GM12878 (cell line): ENCODE measurements at regions not wholly inside any gene's neighbourhood (a gene's known extent, or its start where the extent isn't known, plus 50 kb on each side); places are given as distances from the start of the nearest gene placed in this dataset.

Experiments
- ATAC-seq: fragments of 200-7000 bp; cut with Tn5 transposase; 3 replicates; pipeline ENCODE4 v1.9.1; 2020; ENCODE audit warnings: mild to moderate bottlenecking, moderate library complexity
- BruUV-seq: library from RNA; stranded (reverse); fragments of 400-500 nt; replicated peaks from 2 replicates; lab custom pipeline; 2021; lab: Mats Ljungman, UMichigan
- CTCF ChIA-PET: fragments of 300-600 bp; sonication (Branson Sonifier 250); formaldehyde crosslinking; extraction: SDS; loops from one replicate; lab custom pipeline; 2021; ENCODE audit warnings: inconsistent platforms; lab: Yijun Ruan, JAX
- POLR2A ChIA-PET: fragments of 350-600 bp; formaldehyde crosslinking; extraction: SDS; loops from one replicate; lab custom pipeline; 2021; ENCODE audit warnings: inconsistent platforms; lab: Charles Lee
- RAD21 ChIA-PET: fragments of 300-600 bp; sonication (Branson Sonifier 250); formaldehyde crosslinking; loops from one replicate; lab custom pipeline; 2023; ENCODE audit warnings: antibody characterized with exemption; ENCODE audit not compliant: unreplicated experiment; lab: Charles Lee
- SMC1A ChIA-PET: fragments of 300-600 bp; sonication (Branson Sonifier 250); formaldehyde crosslinking; loops from one replicate; lab custom pipeline; 2023; ENCODE audit not compliant: unreplicated experiment, uncharacterized antibody; lab: Charles Lee
- DNase-seq: peaks from one replicate; pipeline ENCODE4 v3.0.0-alpha.2; 2011; ENCODE audit warnings: low read depth, low spot score
- FAIRE-seq: peaks from 3 replicates; lab custom pipeline; 2011; peaks lifted over from hg19 to GRCh38; lab: Jason Lieb, UNC
- H2AFZ ChIP-seq: 2 replicates; pipeline ENCODE4 v1.6.0; 2011; ENCODE audit warnings: low read depth, low read length, control low read depth; ENCODE audit not compliant: control insufficient read depth
- H3K27ac ChIP-seq: 2 replicates; pipeline ENCODE4 v1.5.1; 2011; ENCODE audit warnings: control low read depth; ENCODE audit not compliant: control insufficient read depth, insufficient read depth
- H3K27me3 ChIP-seq, 2 experiments: replicated peaks in 1 of 2; 2 replicates each; pipeline versions ENCODE4 v1.6.0 to v1.6.1; 2011; ENCODE audit warnings: low read length in 1 of 2; ENCODE audit not compliant: control insufficient read depth in 2 of 2, insufficient read depth in 2 of 2
- H3K36me3 ChIP-seq, 2 experiments: 2 replicates each; pipeline ENCODE4 v1.5.1; 2011; ENCODE audit warnings: low read length in 1 of 2; ENCODE audit not compliant: control insufficient read depth in 2 of 2, insufficient read depth in 2 of 2
- H3K4me1 ChIP-seq: 2 replicates; pipeline ENCODE4 v1.6.1; 2011; ENCODE audit warnings: mild to moderate bottlenecking, low read length, moderate library complexity, mixed read lengths; ENCODE audit not compliant: control insufficient read depth, insufficient read depth
- H3K4me2 ChIP-seq: 2 replicates; pipeline ENCODE4 v1.6.0; 2011; ENCODE audit warnings: control low read depth; ENCODE audit not compliant: control insufficient read depth, insufficient read depth
- H3K4me3 ChIP-seq: fragments of 200-600 bp; sonication (generic); 2 replicates; pipeline ENCODE4 v1.5.1; 2016
- H3K79me2 ChIP-seq: 2 replicates; pipeline ENCODE4 v1.6.0; 2011; ENCODE audit warnings: low read length; ENCODE audit not compliant: control insufficient read depth, insufficient read depth
- H3K9ac ChIP-seq: 2 replicates; pipeline ENCODE4 v1.8.0; 2011; ENCODE audit warnings: low read length, control low read depth, mixed read lengths; ENCODE audit not compliant: control insufficient read depth, insufficient read depth
- H3K9me3 ChIP-seq: replicated peaks from 3 replicates; pipeline ENCODE4 v1.5.1; 2011; ENCODE audit warnings: mild to moderate bottlenecking, low read length; ENCODE audit not compliant: control insufficient read depth, insufficient read depth
- H4K20me1 ChIP-seq: 2 replicates; pipeline ENCODE4 v1.6.0; 2011; ENCODE audit not compliant: control insufficient read depth, insufficient read depth
- CHD4 ChIP-seq: fragments of 200-600 bp; sonication (generic); IDR thresholded peaks from 2 replicates; pipeline ENCODE4 v1.6.1; 2016; ENCODE audit warnings: mild to moderate bottlenecking
- HSF1 ChIP-seq: fragments of 150-350 bp; IDR thresholded peaks from 2 replicates; pipeline ENCODE4 v1.6.1; 2014; ENCODE audit warnings: mild to moderate bottlenecking, low read depth, low read length
- MXI1 ChIP-seq: fragments of 150-350 bp; IDR thresholded peaks from 2 replicates; pipeline ENCODE4 v1.6.1; 2011; ENCODE audit warnings: low read depth, mild to moderate bottlenecking, inconsistent platforms, low read length, improper control_type of control experiment
- RFX5 ChIP-seq: IDR thresholded peaks from 2 replicates; pipeline ENCODE4 v1.6.1; 2011; ENCODE audit warnings: low read depth, low read length, improper control_type of control experiment
- SUZ12 ChIP-seq: fragments of 200-600 bp; sonication (generic); IDR thresholded peaks from one replicate; pipeline ENCODE4 v1.6.1; 2018; ENCODE audit warnings: antibody characterized with exemption, mild to moderate bottlenecking; ENCODE audit not compliant: unreplicated experiment
- ZSCAN29 ChIP-seq: fragments of 450-650 bp; IDR thresholded peaks from 2 replicates; pipeline ENCODE4 v1.6.1; 2017; ENCODE audit warnings: mild to moderate bottlenecking, moderate library complexity
- ZZZ3 ChIP-seq: IDR thresholded peaks from 2 replicates; pipeline ENCODE4 v1.6.1; 2011; ENCODE audit warnings: low read depth; ENCODE audit not compliant: control insufficient read depth, insufficient read length
- WGBS: methylation state at CpG from one replicate; pipeline ENCODE4 v1.1.6; 2016; ENCODE audit warnings: low lambda C conversion rate; ENCODE audit not compliant: insufficient replicate concordance, insufficient coverage; ENCODE audit errors: missing lambda C conversion rate; 5-methylcytosine and 5-hydroxymethylcytosine counted together
- in situ Hi-C: fragments of 300-500 bp; cut with MboI; formaldehyde crosslinking; loops from 9 replicates; pipeline ENCODE4 v1.14.3; 2018; ENCODE audit warnings: mixed read lengths
- intact Hi-C: fragments of 100-400 bp; cut with micrococcal nuclease; formaldehyde crosslinking; loops from one replicate; pipeline ENCODE4 v1.14.2; 2022; ENCODE audit not compliant: unreplicated experiment
- TF ChIP-seq, protein P1 (sequence below): IDR thresholded peaks from 2 replicates; pipeline ENCODE4 v1.6.1; 2011; ENCODE audit warnings: borderline replicate concordance, low read depth, mild to moderate bottlenecking, moderate library complexity, mixed read lengths, low read length; ENCODE audit not compliant: insufficient read depth; ENCODE audit errors: extremely low read length

DNA sequence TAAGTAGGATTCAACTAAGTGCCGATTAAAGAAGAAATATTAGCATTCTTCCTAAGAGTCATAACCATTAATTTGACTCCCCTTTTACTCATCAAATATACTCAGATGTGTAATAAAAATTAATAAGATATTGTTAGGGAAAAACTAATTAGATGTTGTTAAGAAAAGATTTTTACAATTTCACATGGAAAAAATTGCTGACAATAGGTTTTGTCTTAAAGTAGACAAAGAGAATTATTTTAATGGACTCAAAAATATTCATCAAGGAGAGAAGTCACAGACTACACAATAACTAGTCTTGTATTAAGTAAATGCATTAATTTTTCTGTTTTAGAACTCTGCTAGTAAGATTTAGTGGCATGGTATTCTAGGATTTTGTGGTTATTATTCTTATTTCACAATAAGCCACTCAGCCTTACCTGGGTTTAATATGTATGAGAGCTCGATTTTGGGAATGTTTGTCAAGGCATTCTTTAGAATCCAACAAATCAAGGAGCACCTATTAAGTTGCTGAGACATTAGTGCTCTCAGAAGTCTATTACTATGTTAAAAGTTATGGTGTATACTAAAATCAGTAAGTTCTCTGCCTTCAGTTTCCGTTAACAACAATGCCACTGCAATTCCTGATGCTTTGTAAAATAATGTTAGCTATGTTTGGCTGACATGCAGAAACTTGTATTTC lies 110.2 kb upstream of the UGT8 start (continued):
- TF ChIP-seq, protein P1, sequence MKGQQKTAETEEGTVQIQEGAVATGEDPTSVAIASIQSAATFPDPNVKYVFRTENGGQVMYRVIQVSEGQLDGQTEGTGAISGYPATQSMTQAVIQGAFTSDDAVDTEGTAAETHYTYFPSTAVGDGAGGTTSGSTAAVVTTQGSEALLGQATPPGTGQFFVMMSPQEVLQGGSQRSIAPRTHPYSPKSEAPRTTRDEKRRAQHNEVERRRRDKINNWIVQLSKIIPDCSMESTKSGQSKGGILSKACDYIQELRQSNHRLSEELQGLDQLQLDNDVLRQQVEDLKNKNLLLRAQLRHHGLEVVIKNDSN = no peak
- no peak for TF ChIP-seq HSF1
- no peak for TF ChIP-seq MXI1
- TF ChIP-seq ZZZ3 = no peak
- TF ChIP-seq ZSCAN29 = no peak
- TF ChIP-seq CHD4 = no peak
- TF ChIP-seq RFX5 = no peak

- Histone ChIP-seq H3K9ac (no peak overlapping the region), H2AFZ (no peak overlapping the region), H3K79me2 (no peaks in the 10 kb centered on the region), H4K20me1 (no peaks in the 10 kb centered on the region), H3K4me2 (no peak overlapping the region), H3K36me3 (no peaks in the 10 kb centered on the region), H3K9me3 (no peaks in the 10 kb centered on the region), H3K27me3 (no peaks in the 10 kb centered on the region), H3K4me3 (no peak overlapping the region), H3K27ac (no peak overlapping the region), H3K4me1 (no peaks in the 10 kb centered on the region)
- in situ Hi-C loops = no loop called here
- intact Hi-C loops = no loop called here
- BruUV-seq = no TSS peak
- ChIA-PET SMC1A (no interaction called here), CTCF (no interaction called here), POLR2A (no interaction called here), RAD21 (no interaction called here)
- DNase-seq (no peak), ATAC-seq (no peak), FAIRE-seq (no peak)
- no peak for TF ChIP-seq SUZ12
- WGBS = 0% methylated on average over 2 of the region's 2 CpGs
Measured at GRCh38 chr4:114494246-114494803, 104.3 kb upstream of the UGT8 start.
